ENCODE measurements at regions not wholly inside any gene's neighbourhood (a gene's known extent, or its start where the extent isn't known, plus 50 kb on each side); places are given as distances from the start of the nearest gene placed in this dataset.

DNA sequence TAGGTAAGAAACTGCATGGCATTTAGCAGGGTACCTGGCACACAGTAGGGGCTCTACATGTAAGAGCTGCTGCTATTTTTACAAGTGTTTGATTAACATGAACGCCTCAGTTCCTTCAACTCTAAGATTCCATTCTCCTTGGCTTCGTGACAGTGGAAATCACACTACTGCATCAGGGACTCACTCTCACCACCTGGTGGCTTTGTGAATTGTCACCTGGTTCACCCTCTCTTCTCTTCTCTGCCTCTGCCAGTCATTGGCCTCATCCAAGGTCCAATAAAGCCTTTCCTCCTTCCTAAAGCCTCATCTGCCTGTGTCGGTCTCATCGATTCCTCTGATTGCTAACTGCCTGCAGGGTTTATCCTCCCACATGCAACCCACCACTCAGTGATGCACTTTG, 476.4 kb downstream of the VRK1 start:
- no peak for DNase-seq

DNA sequence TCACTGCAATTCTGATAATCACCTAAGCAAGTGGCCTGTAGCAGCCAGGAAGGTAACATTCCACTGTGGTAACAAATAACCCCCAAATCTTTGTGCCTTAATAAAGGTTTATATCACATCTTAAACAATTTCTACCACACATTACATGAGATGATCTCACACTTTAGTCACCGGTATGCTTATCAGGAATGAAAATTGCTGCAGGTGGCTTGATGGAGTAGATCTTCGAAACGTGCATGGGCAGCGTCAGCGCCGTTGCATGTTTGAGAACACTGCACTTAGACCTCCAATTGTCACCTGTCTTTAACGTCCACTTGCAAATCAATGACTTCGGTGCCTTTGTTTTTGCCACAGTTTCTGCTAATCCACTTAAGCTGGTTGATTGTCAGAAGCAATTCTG, 477.4 kb downstream of the VRK1 start:
- DNase-seq, result no peak

DNA sequence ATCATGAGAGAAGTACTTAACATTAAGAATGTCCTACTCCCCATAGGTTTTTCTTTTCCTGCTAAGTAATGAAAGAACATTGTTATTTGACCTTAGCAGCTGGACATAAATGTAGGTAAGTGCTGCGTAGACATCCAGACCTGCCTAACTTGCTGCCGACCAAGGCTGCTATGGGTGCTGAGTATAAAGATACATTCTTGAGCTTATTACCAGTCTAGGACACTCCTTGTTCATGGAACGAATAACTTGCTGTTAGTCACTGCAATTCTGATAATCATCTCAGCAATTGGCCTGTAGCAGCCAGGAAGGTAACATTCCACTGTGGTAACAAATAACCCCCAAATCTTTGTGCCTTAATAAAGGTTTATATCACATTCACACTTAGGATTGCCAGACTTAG, 478.1 kb downstream of the VRK1 start:
- no peak for DNase-seq

DNA sequence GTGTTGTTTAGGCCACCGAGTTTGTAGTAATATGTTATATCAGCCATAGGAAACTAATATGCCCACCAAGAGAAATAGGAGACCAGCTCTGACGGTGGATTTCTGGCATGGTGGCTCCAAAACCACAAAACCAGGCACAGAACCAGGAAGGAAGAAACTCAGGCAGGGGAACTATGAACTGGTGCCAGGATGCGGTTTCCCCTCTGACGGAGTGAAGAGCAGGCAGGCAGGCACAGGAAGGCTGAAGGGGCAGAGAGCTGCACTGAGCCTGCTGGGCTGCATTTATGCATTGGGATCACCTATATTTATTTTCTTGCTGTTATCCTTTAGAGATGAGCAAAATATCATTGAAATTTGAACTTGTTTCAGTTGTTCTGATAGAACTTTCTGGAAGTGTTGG, 479.4 kb downstream of the VRK1 start:
- no peak for DNase-seq

DNA sequence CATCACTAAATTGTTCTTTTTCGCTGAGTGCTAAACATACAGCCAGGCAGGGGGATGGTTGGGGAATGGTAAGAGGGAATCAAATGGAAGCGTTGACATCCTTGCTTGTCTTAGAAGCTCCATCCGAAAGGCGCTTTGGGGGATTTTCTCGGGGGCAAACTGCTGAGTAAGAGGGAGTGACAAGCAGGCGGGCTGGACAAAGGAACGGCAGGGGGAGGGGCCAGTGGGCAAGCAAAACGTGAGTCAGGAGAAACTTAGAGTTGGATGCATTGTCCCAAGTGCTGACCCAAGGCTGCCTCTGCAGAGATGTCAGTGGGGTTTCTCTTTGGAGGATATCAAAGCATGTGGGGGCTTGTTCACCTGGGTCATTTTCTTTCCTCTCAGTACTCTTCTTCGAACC, 480.5 kb downstream of the VRK1 start:
- DNase-seq, result no peak

DNA sequence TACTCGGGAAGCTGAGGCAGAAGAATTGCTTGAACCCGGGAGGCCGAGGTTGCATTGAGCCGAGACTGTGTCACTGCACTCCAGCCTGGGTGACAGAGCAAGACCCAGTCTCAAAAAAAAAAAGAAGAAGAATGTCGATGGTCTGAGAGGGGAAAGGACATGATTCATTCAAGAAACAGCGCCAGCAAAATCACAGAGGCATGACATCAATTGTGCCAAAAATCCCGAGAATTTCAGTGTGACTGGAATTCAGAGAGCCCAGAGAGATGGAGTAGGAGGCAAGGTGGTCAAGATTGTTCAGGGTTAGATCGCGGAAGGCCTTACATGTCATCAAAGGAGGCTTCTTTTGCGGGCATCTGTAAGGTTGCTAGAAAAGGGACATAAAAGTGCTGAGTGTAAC, 483.3 kb downstream of the VRK1 start:
- no peak for DNase-seq

DNA sequence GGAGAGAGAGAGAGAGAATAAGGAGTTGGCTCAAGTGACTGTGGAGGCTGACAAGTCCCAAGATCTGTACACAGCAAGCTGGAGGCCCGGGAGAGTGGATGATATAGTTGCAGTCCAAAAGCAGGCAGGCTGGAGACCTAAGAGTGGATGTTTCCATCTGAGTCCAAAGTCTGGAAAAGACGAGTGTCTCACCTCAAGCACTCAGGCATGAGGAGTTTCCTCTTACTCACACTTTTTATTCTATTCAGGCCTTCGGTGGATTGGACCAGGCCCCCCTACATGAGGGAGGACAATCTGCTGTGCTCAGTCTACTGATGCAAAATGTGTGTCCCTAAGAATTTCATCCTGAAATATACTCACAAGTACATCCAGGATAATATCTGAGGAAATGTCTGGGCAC, 484.6 kb downstream of the VRK1 start:
- no peak for DNase-seq

DNA sequence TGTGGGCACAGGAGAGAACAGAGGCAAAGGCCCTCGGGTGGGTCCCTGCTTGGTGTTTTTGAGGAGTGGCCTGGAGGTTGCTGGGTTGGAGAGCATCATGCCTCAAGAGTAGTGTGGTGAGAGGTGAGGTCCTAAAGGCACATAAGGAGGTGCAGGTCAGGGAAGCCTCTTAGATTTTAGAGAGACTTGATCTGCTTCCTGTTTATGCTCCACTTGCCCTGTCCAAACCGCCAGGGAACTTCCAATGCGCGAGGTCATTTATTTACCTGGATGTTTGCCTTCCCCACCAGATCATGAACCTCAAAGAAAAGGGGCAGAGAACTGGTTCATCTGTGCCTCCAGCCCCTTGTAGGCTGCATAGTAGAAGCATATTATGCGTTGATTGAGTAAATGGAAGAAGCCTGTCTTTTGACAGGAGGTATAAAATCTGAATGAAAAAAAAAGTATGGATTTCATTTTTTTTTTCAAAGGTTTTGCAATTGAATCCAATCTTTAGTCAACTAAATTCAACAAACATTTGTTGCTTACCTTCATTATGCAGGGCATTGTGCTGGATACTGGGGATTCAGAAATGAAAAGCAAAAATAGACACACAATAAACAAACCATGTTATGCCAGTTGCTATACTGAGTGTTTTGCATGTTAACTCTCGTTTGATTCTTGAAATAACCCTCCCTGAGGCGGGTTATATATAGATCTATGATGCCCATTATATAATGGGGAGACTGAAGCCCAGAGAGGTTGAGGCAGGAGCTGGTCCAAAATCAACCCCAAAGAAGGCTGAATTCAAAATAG, 485.2 kb downstream of the VRK1 start:
- no peak for DNase-seq

DNA sequence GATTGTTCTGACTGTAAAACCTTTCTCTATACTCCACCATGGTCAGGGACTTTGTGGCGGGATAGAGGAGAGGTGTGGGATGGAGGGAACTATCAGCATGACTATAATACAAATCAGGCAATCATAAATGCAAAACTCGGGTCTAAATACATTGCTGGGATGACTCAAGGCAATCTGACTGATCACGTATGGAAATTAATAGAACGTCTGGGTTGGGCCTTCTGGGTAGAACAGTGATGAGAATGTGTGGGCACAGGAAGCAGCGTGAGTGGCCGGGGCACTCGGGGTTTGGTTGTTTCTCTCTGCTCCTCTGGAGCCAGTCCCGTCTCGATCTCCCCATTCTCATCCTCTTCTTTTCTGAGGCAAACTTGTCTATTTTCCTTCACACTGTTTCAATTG, 485.8 kb downstream of the VRK1 start:
- no peak for DNase-seq

DNA sequence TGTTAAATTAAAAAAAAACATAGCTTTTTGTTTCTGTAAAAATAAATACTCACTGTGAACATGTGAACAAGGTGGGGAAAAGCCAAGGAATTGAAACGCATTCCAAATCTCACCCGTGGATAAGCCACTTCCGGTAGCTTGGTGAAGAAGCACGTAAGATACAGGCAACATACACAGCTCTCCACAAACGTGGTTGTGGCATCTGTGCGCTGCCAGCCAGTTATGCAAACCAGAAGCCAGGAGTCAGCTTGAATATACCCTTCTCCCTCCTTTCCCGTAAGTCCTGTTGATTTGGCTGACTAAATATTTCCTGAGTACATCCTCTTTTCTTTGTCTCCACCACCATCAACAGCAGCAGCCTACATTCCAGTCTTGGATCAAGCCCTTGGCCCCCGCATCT, 486.2 kb downstream of the VRK1 start:
- DNase-seq, result no peak

DNA sequence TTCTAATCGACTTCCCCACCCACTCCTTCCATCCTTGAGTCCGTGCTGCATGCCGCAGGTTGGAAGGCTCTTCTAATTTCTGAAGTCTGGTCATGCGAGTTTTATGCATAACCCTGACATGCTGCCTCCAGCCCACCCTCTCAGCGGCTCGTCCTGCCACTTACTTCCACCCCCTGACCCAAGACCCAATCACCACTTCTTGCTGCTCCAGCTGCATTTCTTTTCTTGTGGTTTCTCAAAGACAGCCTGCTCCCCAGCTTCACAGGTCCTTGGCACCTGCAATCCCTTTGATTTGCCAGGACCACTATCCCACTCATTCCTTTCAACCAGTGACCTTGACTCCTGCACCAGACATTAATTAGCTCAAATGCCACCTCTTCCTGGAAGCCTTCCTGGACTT, 486.7 kb downstream of the VRK1 start:
- no peak for DNase-seq

DNA sequence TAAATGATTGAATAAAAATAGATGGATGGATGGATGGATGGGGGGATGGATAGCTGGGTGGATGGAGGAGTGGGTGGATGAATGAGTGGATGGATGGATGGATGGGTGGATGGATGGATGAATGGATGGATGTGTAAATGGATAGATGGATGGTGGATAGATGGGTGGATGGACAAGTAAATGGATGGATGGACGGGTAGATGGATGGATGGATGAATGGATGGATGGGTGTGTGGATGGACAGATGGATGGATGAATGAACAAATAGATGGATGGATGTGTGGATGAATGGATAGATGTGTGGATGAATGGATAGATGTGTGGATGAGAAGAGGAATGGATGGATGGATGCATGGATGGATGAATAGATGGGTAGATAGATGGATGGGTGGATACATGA, 490.8 kb downstream of the VRK1 start:
- no peak for DNase-seq

DNA sequence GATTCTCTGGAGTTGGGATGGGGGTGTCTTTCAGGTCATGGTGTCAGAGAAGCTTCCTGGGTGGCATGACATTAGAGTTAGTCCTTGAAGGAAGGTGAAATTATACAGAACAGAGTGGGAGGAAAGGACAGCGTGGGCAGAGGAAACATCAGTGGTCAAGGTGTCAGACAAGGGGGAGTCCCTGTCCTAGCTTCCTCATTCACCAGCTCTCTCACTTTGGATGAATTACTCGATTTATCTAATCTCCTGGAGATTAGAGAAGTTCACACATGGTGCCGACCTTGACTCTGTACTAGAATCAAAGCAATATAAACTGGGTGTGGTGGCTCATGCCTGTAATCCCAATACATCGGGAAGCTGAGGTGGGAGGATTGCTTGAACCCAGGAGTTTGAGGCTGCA, 492.9 kb downstream of the VRK1 start:
- no peak for DNase-seq

DNA sequence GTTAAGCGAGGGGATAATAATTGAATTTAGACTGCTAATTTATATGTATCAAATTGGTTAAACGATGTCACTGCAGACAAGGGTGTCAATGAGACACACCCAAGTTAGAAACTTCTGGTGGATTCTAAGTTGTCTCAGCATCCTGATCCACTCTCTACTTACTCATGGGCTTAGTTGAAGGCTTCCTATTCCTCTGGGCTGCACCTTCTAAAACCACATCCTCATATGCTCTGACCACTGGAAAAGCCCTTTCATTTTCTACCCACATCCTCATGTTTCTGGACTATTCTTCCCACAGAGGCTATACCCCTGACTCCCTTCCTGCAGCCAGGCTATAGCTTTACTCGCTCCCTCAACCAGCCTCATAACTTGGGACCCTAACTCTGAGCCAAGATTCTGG, 493.8 kb downstream of the VRK1 start:
- DNase-seq, result no peak

DNA sequence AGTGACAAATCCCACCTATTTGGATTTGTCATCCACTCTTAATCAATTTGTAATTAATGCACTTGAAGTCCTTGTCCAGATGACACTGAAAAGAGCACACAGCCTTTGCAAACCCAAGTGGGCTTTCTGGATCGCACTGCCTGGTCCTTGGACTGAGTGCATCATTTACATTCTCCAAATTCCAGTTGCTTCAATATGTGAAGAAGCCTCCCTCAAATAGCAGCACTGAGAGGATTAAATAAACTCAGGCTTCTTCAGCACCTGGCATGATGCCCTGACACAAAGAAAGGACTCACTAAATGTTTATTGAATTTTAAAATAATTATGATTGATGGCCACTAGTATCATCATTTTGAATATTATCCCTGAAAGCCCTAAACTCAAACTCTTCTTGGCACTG, 496.5 kb downstream of the VRK1 start:
- no peak for DNase-seq

DNA sequence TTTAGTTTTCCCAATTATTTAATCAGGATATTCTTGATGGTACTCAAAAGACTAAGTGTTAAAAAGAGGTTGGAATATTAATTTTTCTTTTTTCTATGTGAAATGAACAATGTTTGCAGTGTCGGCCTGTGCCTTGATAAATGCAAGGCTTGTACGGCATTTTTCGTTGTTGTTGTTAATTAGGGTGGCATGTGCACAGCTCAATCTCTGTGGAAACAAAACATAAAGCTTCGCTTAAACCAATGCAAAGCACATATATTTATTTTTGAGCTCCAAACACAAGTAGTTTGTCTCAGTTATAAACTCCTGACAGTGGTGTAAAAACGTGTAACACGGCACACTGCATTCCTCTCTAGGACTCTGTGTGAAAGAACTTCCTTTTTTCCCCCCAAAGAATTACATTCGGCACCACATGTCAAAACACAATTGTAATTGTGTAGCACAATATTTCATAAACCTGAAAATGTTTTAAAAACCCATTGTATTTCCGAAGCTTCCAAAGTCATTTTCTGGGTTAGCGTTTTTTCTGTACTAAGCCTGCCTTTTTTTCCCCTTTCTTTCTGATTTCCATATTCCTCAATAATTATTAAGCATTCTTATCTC, 498.0 kb downstream of the VRK1 start:
- no peak for DNase-seq

DNA sequence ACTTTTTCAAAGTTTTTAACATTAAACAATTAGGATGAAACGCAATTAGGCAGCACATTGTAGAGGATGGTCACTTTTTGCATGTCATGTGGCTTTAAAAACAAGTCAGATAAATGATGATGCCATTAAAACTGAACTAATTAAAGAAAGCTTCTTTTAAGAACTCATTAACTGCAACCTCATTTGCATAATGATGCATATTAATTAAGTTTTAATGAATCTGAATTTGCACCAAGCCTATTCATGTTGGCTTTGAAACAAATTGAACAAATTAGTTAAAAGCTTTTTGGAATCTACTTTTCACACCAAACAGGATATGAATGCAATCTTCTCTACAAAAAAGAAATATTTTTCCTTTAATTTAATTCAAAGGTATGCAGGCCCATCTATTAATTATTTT, 499.0 kb downstream of the VRK1 start:
- DNase-seq, result no peak

DNA sequence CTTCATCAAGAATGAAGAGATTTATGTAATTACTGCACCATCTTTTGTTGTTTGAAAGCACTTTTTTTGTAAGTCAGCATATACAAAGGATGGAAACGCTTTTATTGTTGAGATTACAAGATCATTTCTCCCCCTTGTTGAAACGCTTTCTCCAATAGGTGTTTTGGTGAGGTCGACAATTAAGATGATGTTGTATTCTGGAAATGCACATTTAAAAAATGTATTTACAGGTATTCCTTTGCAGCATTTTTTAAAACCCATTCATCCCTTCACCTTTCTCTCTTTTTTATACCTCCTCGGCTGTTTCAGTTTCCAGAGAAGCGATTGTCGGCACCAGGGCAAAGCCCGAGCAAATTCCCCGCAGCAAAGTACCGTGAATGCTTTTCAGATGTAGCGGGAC, 499.9 kb downstream of the VRK1 start:
- DNase-seq, result no peak

DNA sequence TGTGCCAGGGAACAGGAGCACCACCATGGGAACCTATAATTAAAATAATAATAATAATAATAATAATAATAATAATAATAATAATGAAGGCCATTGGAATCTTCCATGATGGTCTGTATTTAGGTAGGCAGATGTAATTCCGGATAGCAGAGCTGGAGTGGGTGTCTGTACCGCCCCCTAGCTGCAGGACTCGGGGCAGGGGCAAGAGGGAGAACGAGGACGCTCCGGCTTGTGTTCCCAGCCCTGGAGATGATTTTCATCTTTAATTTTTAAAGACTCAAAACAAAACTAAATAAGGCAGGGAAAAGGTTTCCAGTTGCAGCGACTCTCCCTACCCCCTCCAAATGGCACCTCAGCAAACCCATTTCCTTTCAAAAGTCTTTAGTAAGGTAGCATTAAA, 501.1 kb downstream of the VRK1 start:
- no peak for DNase-seq

DNA sequence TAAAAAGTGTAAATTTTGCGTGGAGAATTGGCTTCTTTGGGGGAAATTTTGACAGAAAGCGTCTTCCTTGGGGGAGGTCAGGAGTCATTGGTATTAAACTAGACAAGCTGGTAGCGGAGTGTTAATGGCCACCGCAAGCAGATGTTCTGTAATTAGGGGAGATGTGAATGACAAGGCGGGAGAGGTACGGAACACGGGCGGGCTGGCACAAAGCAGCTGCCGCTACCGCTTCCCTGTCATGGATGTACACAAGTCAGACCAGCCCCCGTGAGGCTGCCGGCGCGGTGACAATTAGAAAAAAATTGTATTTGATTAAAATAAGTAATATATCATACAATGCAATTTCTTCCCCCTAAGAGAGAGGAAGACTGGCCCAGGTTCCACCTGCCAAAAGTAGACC, 501.6 kb downstream of the VRK1 start:
- DNase-seq, result no peak

DNA sequence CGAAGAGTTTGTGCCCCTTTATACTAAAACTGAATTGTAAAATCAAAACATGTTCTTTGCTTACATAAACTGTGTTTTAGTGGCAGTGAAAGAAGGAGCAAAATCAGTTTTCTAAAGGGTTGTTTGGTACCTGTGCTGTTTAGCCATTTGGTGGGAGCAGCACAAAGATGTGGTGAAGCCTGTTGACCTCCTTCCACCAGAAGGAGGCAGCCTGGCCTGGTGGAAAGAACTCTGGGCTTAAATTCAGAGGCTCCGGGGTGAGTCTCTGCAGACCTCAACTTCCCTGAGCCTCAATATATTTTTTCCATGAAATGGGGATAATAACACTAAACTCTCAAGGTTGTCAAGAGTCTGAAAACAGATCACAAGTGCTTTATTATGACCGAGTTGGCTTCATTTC, 502.5 kb downstream of the VRK1 start:
- no peak for DNase-seq

DNA sequence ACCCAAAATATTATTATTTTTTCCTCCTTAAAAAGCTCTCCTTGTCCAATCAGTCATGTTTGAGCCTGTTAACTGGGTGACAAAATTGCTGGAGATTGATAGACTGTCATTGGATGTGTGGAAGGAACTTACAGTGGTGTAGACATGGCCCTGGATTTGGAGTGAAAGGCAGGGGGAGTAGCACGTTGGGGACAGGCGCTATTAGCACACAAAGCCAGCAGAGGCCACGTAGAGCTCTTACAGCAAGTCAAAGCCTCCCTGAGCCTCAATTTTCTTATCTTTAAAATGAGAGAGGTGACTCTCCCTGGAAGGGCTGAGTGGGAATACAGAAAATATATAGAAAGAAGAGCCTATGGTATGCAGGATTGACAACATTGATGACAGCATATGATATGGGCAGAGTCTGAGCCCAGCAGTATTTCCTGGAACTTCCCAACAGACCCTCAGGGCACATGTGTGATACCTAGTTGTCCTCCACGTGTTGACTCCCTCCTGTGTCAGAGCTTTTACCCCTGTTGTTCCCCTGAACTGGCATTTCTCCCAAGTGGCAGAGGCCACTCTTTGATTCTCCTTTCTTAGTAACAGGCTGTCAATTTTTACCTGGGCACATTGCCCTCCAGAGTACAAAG, 504.9 kb downstream of the VRK1 start:
- no peak for DNase-seq

DNA sequence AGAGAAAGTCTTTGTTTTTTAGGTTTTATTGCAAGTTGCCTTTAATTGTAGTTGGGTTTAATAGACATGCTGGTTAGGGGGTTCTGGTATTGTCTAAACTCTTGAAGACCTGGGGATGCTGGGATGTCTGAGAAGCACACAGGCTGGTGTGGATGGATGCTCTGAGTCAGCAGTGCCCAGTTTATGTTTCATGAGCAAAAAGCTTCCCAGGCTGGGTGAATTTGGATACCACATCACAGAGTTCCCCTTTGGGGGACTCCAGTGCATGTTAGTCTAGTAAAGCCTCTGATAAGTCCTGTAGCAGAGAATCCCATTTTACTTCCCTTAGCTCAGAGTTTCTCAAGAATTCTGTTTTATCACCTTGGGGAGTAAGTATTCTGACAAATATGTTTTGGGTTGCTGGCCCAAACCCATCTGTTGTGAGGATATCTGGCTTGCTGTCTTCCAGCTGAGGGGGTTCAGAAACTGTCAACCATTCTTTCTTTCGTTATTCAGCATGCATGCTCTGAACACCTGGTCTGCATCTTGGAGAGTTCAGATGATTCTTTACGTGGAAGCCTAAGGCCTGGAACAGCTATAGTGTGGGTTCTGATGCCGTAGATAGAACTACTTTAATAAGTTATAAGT, 509.1 kb downstream of the VRK1 start:
- DNase-seq, result no peak

DNA sequence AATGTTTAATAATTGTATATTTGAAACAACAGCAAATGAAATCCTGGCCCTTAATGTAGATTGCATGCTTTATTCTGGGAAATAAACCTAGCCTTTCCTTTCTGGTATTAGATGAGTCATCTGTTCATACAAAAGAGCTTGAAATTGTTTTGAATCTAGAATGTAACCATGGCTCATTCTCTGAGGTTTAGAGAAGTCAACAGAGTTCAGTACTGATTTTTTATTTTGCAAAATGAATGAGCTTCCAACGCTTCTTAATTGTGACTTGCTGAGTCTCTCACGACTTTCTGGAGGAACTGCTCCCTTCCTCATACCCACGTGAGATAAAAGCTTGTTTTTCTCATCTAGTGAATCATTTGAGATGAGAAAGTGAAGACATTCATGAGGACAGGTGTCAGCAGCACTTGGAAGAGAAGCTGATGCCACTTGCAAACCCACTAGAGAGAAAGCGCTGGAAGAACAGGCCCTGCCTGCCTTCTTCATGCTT, 509.6 kb downstream of the VRK1 start:
- no peak for DNase-seq

Data from DMS53 (cell line).